ENCODE measurements at regions not wholly inside any gene's neighbourhood (a gene's known extent, or its start where the extent isn't known, plus 50 kb on each side); places are given as distances from the start of the nearest gene placed in this dataset.
A peak's percentile ranks its signal among the peaks of the same experiment; 100 is the strongest.

DNA sequence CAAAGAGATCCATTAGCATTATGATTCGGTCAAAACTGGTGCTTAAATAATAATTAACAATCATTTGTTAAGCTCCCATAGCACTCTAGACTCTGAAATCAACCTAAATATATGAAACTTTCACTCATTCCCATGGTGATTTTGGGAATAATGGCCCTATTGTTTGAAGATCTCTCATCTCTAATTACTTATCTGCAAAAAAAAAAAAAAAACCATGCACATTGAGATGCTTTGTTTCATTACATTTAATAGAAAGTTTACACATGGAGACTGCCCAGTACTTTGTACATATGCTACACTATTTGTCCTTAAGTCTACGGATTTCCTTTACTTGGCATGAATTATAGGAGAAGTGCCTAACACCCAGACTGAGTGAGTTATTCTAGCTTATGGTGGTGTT, 280.6 kb upstream of the MEOX2 start:
- TF ChIP-seq POLR2A (IDR thresholded peaks at IDR 0.05): no peak
- TF ChIP-seq, protein P1, sequence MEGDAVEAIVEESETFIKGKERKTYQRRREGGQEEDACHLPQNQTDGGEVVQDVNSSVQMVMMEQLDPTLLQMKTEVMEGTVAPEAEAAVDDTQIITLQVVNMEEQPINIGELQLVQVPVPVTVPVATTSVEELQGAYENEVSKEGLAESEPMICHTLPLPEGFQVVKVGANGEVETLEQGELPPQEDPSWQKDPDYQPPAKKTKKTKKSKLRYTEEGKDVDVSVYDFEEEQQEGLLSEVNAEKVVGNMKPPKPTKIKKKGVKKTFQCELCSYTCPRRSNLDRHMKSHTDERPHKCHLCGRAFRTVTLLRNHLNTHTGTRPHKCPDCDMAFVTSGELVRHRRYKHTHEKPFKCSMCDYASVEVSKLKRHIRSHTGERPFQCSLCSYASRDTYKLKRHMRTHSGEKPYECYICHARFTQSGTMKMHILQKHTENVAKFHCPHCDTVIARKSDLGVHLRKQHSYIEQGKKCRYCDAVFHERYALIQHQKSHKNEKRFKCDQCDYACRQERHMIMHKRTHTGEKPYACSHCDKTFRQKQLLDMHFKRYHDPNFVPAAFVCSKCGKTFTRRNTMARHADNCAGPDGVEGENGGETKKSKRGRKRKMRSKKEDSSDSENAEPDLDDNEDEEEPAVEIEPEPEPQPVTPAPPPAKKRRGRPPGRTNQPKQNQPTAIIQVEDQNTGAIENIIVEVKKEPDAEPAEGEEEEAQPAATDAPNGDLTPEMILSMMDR (IDR thresholded peaks at IDR 0.05): no peak
- Histone ChIP-seq H3K36me3 (no peaks in the 10 kb centered on the region), H3K27me3 (no peaks in the 10 kb centered on the region), H3K4me3 (no peak overlapping the region), H3K27ac (no peak overlapping the region), H3K4me1 (no peaks in the 10 kb centered on the region), H3K9me3 (no peaks in the 10 kb centered on the region)
- DNase-seq (no peak), ATAC-seq (no peak)
- intact Hi-C loops (cut with DNase I): loop anchor here in 1 of 10 donors (5.0 kb wide), 1 partner anchor 100 kb away; no protein-coding TSS in a partner anchor
- WGBS, 4 donors: 86 to 100% (median 92%) methylated on average over 2 of the region's 2 CpGs

DNA sequence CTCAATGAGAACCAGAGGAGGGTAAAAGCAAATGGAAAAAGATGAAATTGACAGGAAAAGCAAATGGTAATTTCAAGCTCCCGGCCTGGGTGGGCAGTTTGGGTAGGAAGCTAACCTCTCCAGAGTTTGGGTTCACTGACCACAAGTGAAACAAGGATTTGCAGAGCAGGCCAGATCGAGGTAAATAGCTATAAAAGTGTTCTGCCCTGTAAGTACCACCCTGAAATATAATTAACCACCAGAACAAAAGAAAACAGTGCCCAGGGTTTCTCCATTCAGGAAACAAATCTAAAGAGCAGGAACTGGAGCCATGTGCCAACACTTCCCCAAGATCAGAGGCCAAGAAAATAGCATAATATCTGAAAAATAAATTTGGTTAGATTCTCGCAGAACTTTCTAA, 276.7 kb upstream of the MEOX2 start:
- TF ChIP-seq, protein P1 (IDR thresholded peaks at IDR 0.05): no peak
- TF ChIP-seq POLR2A (IDR thresholded peaks at IDR 0.05): no peak
- Histone ChIP-seq H3K9me3 (peaks cover 0 to 5% (median 0%) of the 10 kb centered on the region in 12 donors), H3K4me3 (no peak overlapping the region), H3K36me3 (no peaks in the 10 kb centered on the region), H3K27ac (no peak overlapping the region), H3K27me3 (no peaks in the 10 kb centered on the region), H3K4me1 (no peaks in the 10 kb centered on the region)
- 54 to 71% (median 65%) methylated on average over 3 of the region's 3 CpGs for WGBS, 4 donors
- DNase-seq: no peak
- intact Hi-C loops (cut with DNase I): no loop called here
- ATAC-seq: no peak

DNA sequence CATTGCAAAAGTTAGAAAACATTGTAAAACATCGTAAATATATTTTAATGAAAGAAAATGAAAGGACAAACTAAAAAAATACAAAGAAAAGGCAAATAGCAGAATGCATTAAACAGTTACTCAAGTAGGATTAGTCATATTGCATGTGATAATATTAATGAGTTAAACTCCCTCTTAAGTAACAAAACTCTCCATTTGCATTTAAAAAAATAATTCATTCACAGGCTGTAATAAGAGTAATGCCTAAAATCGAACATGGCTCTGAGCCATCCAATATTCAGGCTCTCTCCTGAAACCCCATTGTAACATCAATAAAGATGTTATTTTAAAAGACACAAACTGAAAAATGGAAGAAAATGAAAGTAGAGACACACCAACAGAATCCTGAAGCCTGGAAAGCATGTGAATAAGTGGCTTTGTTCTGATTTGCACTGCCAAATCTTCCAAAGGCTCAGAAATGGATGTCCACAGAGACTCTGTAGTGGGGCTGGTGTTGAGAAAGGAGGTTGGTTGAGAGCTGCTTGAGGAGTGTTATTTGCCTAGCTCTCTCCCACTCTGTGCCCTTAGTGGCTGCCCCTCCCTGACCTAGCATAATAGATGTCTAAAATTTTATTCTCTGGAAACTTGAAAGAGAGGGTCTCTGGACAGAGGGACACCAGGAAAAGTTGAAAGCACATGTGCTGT, 268.3 kb upstream of the MEOX2 start:
- DNase-seq: no peak
- 90 to 91% (median 91%) methylated on average over 2 of the region's 2 CpGs for WGBS, 4 donors
- no peak overlapping the region for H3K4me3 ChIP-seq
- peaks cover 0 to 5% (median 0%) of the 10 kb centered on the region in 12 donors for H3K9me3 ChIP-seq
- H3K27ac ChIP-seq: peak overlapping the region in 5 of 12 donors; percentile 1 to 50 (median 10)
- no peaks in the 10 kb centered on the region for H3K36me3 ChIP-seq
- H3K27me3 ChIP-seq: no peaks in the 10 kb centered on the region
- peaks cover 0 to 6% (median 0%) of the 10 kb centered on the region in 12 donors for H3K4me1 ChIP-seq
- peak in 1 of 4 donors; percentile 51 for ATAC-seq
- intact Hi-C loops (cut with DNase I): no loop called here
- TF ChIP-seq POLR2A (IDR thresholded peaks at IDR 0.05): no peak
- TF ChIP-seq, protein P1 (IDR thresholded peaks at IDR 0.05): no peak

GRCh38 chr7:15950299-15950698, 263.8 kb upstream of the MEOX2 start:
- TF ChIP-seq, protein P1 (IDR thresholded peaks at IDR 0.05): no peak
- no peak for TF ChIP-seq POLR2A (IDR thresholded peaks at IDR 0.05)
- H3K27me3 ChIP-seq: no peaks in the 10 kb centered on the region
- H3K9me3 ChIP-seq: no peaks in the 10 kb centered on the region
- H3K27ac ChIP-seq: no peak overlapping the region
- no peak overlapping the region for H3K4me3 ChIP-seq
- no peak for DNase-seq
- ATAC-seq: no peak
- peaks cover 0 to 5% (median 0%) of the 10 kb centered on the region in 12 donors for H3K4me1 ChIP-seq
- intact Hi-C loops (cut with DNase I): no loop called here
- H3K36me3 ChIP-seq: no peaks in the 10 kb centered on the region
- 95 to 97% (median 96%) methylated on average over 3 of the region's 3 CpGs for WGBS, 4 donors
